HG03039 (cell line): ENCODE measurements at regions not wholly inside any gene's neighbourhood (a gene's known extent, or its start where the extent isn't known, plus 50 kb on each side); places are given as distances from the start of the nearest gene placed in this dataset.

Experiments used
- ATAC-seq: cut with Tn5 transposase; IDR thresholded peaks from one replicate; pipeline ENCODE4 v1.9.1; 2021; ENCODE audit warnings: mild to moderate bottlenecking, moderate library complexity; ENCODE audit not compliant: unreplicated experiment

DNA sequence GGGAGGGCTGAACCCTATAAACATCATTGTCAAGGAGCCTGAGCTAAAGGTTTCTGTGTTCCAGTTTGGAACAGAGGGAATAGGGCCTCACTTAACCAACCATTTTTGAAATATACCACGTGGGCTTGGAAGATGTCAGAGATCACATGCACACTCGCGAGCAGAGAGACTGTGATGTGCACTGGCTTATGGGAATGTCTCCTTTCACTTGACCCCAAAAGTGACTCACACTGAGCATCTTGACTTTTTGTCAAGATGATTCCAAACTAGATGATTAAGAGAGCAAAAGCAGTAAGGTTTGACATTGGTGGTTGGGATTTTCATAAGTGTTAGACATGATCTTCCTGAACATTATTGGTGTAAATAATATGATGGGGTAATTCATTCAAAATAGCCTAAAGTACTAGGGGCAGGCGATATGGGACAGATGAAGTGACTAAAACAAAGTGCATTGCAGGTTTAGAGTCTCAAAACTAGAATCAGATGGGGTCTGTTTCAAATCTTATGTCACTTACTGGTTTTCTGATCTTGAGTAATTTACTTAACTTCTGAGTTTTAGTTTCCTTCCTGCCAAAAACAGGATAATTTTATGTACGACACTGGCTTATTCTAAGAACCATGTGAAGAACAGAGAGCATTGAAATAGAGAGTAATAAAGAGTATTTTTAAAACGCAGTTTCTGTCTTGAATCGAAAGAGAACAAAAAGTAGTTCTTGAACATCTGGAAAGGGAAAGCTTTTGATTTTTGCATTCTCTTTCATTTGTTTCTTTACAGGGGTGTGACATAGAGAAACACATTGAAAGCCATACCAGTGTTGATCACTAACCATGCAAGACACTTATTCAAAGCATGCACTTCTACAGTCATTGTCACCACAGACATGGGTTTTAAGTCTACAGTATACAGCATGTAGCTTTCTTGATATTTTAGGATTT, 383.0 kb downstream of the DIRAS2 start:
- no peak for ATAC-seq

DNA sequence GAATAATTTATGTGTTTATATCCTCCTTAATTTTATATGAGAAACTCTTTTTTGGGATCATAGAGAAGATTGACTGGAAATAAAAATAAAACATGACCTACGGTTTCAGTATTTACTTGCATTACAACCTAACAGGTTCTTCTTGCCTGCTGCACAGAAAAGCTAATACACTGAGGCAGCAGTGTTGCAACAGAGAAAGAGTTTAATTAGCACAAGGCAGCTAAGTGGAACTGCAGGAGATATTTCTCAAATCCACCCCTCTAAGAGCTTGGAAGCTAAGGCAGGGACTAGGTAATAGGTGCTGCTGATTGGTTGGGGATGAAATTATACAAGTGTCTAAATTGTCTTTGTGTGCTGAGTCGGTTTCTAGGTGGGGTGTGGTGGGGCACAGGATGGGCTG, 380.9 kb downstream of the DIRAS2 start:
- no peak for ATAC-seq

DNA sequence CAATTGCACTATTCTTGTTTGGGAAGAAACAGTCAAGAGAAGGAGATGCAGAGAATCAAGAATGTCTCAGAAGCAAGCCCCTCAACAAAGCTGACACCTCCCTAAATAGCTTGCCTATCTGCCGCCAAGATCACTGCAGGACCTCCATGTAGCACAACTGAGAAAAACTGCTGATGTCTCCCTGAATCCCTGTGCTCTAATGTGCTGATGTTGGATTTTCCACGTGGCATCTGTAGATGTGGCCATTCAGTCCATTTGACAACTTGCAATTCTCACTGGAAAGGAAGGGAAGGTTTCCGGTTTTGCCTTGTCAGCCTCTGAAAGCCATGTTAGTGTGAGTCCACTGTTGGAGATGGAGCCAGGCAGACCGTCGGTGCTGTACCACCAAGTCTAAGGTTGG, 374.0 kb downstream of the DIRAS2 start:
- no peak for ATAC-seq

DNA sequence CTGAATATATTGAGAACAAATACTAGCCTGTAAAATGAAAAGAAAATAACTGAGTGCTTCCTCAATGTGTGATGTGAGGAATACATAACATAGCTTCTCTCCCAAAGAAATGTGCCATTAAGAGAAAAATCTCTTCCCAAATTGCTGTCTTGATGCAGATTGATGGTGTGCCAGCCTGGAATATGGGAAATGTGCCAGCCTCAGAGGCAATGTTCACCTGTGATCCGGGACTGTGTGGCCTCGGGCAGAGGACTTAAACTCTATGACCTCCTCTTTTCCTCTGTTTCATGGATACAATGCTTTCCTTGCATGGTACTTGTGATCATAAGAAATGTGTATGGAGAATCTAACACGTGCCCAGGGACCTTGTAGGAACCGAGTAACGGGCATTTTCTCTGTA, 370.9 kb downstream of the DIRAS2 start:
- no peak for ATAC-seq

DNA sequence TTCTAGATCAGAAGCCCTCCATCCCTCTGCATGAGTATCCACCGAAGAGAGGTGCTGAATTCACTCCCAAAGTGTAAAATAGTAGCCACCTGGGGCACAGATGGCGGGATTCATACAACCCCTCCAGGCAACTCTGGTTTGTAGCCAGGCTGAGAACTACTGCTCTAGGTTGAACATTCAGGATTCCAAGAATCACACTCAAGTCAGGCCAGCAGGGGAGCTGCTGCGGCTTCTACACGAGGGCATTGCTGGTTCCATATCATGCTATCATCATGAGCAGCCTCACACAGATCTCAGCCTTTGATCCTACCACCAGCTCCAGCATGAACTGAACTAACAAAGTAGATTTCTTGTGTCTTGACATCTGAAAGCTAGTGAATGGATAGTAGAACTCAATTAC, 367.9 kb downstream of the DIRAS2 start:
- no peak for ATAC-seq

DNA sequence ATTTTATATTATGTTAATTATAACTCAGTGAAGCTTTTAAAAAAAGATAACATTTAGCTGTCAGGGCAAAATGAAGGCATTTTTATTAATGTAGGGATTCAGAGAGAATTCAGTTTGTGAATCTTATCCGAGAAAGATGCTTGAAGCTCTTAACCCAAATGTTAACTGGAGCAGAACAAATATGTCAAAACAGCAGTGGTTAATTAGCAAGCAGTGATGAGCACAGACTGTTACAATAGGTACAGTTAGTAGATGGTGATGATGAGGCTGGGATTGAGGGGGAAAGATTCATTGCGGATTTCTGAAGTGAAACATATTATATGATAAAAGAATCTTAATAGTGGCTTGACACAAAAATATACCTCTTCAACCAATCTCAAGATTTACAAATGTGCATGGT, 356.7 kb downstream of the DIRAS2 start:
- no peak for ATAC-seq

DNA sequence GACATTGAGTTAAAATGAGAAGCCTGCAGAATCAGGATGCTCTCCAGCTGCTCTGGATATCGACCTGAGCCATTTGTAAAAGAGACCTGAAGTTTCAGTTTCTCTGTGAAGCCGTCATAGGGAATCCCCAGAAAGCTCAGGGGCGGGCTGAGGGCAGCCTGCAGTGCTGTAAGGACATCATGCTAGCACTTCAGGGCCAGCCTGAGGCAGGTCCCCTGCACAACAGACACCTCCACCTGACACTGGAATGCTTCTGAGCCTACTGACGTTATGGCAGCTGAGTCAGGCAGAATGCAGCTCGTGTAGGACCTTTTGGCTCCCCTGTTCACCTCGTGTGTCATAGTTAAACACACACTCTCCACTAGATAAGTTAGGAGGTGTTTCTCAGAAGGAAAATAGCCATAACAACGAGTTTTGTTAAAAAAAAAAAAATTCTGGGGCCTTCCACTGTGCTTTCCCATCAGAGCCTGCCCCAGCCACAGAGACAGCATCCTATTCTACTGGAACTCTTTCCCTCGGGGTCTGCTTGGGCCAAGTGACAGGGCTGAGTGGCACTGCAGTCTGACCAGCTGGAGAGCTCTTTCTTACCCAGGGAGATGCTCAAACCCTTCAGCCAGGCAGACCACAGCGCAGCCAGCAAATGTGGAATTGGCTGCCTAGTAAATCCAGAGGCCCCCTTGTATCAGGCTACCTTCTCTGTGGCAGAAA, 354.9 kb downstream of the DIRAS2 start:
- ATAC-seq = peak; percentile 90

DNA sequence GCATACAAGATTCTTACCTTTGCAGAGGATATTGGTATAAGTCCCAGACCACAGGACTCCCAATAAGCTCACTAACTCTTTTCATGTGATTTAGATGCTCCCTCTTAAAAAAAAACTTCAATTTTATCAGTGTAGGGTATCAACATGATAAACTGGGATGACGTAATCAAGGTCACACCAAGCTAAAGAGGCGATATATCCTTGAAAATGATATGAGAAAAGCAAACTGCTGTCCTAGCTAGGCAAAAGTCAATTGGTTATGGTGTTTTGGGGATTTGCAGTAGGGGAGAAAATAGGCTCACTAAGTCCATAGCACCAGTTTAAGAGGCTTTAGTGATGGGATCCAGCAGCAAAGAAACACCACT, 354.4 kb downstream of the DIRAS2 start:
- no peak for ATAC-seq

DNA sequence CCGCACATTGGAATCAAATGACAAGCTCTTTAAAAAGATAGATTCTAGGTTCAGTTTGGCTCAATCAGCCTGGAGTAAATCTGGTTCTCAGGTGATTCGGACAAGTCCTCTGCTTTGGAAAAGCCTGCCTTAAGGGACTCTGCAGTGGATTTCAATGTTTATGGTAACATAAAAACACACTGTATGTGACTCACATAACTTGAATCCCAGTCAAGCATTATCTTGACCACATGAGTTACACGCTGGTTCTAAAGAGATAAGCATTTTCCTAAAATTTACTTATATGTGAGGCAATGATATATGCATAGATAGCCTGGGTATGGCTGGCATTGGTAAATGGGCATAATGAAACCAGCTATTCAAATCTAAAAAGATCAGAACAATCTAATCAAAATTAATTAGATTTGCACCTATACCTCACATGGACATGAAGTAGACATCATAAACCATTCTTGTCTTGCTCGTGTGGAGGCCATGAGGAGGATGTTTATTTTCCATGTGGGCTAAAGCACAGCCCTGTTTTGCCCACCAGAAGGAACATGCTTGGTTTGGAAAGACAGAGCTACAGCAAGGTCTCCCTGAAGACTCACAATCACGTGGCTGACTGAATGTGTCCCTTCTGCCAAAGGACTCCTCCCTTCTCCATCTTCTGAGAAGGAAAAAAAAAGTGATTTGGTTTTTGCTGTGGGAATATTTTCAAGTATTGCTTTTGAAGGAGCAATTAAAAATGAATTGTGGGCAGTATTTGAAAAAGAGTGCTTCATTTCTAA, 351.7 kb downstream of the DIRAS2 start:
- no peak for ATAC-seq

DNA sequence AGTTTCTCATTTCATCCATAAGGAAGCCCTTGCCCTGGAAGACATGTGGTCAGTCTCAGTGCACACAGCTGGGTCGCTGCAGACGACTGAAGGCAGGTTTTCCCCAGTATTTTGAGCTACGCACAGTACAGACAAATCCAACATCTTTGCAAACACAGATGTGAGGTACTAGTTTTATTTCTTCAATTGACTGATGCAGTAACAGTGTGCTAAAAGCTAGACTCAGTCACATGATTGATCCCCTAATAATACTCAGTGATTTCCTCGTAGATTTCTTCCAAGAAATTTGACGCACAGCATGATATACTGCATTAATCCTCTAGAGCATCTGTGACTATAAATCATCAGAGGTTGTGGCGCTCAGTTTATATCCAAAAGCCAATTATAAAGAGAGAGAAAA, 346.1 kb downstream of the DIRAS2 start:
- ATAC-seq = no peak

DNA sequence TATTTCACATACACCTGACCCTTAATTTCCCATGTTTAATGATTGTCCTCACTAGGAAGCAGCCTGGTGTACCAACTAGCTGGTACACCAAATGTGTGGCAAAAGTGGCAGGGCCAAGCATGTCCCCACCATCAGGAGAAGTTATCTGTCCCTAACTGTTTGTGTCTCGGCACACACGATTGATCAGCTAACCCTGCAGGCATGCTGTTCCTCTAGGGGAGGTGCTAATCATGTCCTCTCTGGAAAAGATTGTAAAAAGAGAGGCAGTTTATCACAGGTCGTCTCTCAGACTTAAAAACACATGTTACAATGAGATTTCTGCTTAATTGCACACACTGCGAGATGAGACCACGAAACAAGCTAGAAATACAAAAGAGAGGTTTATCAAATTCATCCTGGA, 342.7 kb downstream of the DIRAS2 start:
- no peak for ATAC-seq

DNA sequence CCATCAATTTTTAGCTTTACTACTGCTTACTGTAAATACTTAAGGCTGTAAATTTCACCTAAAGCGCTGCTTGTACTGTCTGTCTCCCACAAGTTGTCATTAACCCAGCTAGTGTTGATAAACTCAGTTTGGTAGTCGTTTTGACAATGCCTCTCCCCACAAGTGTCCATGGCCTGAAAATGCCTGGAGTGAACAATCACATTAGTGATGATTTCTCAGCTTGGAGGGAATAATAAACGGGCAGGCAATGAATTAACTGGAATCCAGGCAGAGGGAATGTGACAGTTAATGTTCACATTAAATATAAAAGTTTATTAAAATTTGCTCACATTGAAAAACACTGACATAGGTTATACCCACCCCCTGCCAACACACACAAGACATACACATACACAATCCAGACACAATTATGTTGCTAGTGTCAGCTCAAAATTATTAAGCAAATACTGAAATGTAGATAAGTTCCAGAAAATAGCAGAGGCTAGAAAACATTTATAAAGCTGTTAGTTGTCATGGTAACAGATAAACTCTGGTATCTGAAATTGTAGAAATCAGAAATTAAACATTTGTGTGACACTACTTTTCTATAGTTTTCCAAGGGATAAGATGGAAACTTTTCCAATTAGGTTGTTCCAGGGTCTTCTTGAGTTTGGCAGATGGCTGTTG, 341.9 kb downstream of the DIRAS2 start:
- no peak for ATAC-seq

DNA sequence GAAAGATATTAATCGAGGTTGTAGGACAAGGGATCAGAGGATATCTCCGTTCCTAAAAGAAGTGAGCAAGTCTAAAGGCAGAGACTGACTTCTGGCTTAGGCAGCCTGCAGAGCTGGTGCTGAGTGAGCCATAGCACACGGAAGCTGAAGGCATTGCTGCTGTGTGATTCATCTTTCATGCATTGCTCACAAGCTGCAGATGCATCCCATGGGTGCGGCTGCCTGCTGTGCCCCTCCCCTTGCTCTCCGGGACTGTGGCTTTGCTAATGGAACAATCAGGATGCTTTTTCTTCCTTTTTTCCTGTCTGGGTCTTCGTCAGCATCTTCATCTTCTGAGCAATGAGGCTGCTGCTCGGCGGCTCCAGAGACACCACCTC, 341.4 kb downstream of the DIRAS2 start:
- no peak for ATAC-seq

DNA sequence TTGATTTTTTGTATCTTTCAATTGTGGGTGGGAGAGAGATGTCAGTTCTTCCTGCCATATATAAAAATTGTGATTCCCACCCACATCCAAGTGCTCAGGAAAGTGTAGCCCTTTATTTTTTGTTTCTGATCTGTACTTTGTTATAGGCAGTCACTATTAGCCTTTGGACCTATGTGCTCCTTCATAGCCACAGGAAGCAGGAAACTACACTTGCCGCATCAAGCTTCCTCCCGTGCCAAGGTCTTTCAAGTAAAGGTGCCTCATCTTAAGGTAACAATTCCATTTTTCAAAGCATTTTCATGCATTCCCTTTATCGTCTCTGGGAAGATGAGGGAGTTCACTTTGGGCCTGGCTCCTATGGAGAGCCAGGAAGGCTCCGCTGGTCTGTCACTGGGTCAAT, 339.0 kb downstream of the DIRAS2 start:
- ATAC-seq = no peak

DNA sequence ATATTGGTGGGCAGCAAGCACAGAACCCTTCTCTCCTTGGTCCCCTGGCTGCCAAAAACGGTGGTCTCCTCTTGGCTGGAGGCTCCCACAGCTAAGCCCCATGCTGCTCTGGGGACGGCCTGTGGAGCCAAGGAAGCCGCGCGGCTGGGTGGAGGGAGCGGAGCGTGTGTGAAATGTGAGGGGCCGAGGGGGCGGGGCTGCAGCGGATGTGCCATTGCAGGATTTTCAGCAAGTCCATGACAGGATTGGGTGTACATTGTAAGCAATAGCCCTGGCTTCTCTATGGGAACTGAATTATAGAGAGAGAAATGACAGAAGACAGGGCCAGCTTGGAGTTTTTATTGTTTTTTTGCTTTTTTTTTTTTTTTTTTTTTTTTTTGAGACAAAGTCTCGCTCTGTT, 336.5 kb downstream of the DIRAS2 start:
- no peak for ATAC-seq

DNA sequence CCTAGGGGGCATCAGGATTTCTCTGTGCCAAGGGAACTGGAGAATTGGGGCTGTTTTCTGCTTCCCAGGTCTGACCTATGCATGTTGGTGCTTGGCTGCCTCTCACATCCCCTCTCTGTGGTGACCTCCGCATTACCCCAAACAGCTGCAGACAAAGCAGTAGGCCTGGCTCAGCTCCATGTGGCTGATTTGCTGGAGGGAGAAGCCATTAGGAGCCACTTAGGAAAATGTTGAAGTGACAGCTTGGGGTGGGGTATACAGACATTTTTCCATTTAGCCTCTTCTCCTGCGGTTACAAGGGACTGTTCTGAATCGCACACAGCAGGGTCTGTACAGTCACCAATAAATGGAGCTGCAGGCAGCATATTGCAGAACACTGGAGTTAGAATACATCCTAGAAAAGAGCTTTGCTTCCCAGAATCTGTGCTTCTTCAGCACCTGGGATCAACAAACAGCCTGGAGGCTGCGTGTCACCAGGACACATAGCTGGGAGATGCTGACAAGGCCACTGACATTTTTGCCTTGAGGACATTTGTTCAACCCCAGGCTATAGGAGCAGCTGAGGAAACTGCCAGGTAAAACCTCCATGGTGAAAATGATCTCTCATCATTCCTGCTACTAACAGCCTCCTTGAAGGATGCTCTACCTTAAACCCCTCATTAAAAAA, 335.3 kb downstream of the DIRAS2 start:
- ATAC-seq = no peak

DNA sequence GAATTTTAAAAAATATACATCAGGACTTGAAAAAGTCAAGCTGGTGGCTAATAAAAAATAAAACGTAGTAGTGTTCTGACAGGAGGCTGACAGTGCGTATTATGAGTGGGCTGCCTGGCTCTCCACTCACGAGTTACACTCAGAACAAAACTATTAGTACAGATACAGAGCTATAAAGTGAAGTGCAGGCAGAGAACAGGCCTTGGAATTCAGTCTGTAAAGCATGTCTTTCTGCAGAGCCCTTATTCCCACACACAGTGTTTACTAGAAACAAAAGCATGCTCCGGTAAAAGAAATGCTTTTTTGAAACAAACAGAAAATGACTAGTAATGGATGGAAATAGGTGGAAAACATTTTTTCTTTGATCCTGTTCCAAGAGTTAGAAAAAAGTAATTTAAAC, 334.7 kb downstream of the DIRAS2 start:
- no peak for ATAC-seq

DNA sequence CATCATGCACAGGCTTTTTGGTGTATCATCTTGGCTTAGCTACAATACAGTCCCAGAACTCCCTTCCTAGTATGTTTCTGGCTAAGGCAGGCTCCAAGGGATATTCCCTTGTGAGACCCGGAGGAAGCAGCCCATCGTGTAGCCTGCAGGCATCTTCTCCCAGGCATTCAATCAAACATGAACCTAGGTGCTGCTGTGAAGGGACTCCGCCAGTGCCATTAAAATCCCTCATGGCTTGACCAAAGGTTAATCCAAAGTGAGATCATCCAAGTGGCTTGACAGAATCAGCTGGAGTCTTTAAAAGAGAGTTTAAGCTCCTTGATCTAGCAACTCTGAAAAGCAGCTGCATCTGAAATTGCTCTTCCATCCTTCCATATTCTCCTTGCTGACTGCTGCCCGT, 333.9 kb downstream of the DIRAS2 start:
- no peak for ATAC-seq

DNA sequence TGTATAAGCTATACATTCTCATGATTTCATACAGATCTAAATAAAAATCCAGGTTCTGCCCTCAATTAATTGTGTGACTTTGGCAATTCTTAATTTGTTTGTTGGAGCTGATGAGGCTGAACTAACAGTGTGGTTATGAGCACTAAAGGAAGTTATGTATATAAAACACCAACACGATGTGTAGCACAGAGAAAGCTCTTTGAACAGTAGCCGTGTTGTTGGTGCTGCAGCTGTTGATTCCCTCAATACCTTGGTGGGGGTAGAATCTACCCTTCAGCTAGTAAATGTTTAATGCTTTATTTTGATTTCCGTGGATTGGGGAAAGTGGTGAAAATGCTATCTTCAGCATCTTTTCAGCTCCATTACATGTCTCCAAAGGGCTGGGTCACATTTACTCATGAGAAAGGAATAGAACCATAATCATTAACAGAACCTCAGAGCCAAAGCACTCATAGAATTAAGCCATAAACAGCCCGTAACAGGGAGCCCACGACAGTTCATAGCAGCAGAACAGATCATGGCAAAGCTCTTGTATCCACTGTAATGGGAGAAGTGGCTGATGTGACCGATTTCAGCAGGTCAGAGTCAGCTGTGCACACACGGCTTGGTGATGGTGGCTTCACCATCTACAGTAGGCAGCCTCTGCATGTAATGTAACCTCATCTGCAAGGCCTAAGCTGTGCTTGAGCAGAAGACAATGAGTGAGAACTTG, 332.7 kb downstream of the DIRAS2 start:
- no peak for ATAC-seq

DNA sequence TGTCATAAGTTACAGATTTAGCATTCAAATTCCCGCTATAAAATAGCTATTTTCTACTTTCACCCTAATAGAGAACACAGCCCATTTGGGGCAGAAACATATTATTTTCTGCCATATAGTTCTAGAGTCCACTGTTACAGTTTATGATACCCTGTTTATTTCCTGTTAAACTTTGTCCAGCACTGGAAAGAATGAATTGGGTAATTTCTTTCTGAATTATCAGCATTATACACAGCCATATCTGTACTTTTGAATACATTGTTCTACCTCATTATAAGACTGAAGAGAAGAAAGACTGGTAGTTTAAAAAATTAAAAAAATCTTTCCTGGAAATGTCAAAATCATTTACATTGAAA, 332.1 kb downstream of the DIRAS2 start:
- ATAC-seq = no peak
